ENCODE measurements at regions not wholly inside any gene's neighbourhood (a gene's known extent, or its start where the extent isn't known, plus 50 kb on each side); places are given as distances from the start of the nearest gene placed in this dataset.

- TF ChIP-seq, protein P1, sequence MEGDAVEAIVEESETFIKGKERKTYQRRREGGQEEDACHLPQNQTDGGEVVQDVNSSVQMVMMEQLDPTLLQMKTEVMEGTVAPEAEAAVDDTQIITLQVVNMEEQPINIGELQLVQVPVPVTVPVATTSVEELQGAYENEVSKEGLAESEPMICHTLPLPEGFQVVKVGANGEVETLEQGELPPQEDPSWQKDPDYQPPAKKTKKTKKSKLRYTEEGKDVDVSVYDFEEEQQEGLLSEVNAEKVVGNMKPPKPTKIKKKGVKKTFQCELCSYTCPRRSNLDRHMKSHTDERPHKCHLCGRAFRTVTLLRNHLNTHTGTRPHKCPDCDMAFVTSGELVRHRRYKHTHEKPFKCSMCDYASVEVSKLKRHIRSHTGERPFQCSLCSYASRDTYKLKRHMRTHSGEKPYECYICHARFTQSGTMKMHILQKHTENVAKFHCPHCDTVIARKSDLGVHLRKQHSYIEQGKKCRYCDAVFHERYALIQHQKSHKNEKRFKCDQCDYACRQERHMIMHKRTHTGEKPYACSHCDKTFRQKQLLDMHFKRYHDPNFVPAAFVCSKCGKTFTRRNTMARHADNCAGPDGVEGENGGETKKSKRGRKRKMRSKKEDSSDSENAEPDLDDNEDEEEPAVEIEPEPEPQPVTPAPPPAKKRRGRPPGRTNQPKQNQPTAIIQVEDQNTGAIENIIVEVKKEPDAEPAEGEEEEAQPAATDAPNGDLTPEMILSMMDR (IDR thresholded peaks at IDR 0.05; ENCODE audit: borderline replicate concordance, extremely low read depth, low read length, poor library complexity, severe bottlenecking) = no peak
- no peak for TF ChIP-seq EZH2 (IDR thresholded peaks at IDR 0.05; ENCODE audit: borderline replicate concordance, low read depth, low read length, severe bottlenecking)
Observed at GRCh38 chr2:63786471-63786870, 55.2 kb upstream of the UGP2 start.
